ENCODE measurements at regions not wholly inside any gene's neighbourhood (a gene's known extent, or its start where the extent isn't known, plus 50 kb on each side); places are given as distances from the start of the nearest gene placed in this dataset.

- Histone ChIP-seq H3K36me3 (ENCODE audit: control insufficient read depth, insufficient read depth, low read length) (no peaks in the 10 kb centered on the region), H3K4me3 (ENCODE audit: low read depth, low read length) (no peak overlapping the region), H3K9me3 (no peaks in the 10 kb centered on the region), H3K27me3 (replicated peaks; ENCODE audit: control insufficient read depth, insufficient read depth, low read length) (no peaks in the 10 kb centered on the region), H3K4me1 (peaks cover 36% of the 10 kb centered on the region)
- peak overlapping the region; percentile 20 for H3K27ac Mint-ChIP-seq (ENCODE audit: unreplicated experiment)
- H3K4me1 Mint-ChIP-seq (ENCODE audit: low read depth, unreplicated experiment), result peaks cover 45% of the 10 kb centered on the region
- CTCF ChIA-PET, result no interaction called here
- TF ChIP-seq, protein P1, sequence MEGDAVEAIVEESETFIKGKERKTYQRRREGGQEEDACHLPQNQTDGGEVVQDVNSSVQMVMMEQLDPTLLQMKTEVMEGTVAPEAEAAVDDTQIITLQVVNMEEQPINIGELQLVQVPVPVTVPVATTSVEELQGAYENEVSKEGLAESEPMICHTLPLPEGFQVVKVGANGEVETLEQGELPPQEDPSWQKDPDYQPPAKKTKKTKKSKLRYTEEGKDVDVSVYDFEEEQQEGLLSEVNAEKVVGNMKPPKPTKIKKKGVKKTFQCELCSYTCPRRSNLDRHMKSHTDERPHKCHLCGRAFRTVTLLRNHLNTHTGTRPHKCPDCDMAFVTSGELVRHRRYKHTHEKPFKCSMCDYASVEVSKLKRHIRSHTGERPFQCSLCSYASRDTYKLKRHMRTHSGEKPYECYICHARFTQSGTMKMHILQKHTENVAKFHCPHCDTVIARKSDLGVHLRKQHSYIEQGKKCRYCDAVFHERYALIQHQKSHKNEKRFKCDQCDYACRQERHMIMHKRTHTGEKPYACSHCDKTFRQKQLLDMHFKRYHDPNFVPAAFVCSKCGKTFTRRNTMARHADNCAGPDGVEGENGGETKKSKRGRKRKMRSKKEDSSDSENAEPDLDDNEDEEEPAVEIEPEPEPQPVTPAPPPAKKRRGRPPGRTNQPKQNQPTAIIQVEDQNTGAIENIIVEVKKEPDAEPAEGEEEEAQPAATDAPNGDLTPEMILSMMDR (IDR thresholded peaks at IDR 0.05; ENCODE audit: insufficient read depth in 1 of 2, low read depth in 1 of 2, low read length in 1 of 2, severe bottlenecking in 1 of 2, unreplicated experiment in 1 of 2), result no peak
- no peaks in the 10 kb centered on the region for H3K27me3 Mint-ChIP-seq (ENCODE audit: insufficient read depth, unreplicated experiment)
- POLR2A ChIA-PET, result no interaction called here
- BruUV-seq (replicated peaks), result no TSS peak
- H3K36me3 Mint-ChIP-seq (ENCODE audit: insufficient read depth, unreplicated experiment), result peaks cover 4% of the 10 kb centered on the region
- DNase-seq, result no peak
- no peak overlapping the region for H3K4me3 Mint-ChIP-seq (ENCODE audit: unreplicated experiment)
- H3K9me3 Mint-ChIP-seq (ENCODE audit: unreplicated experiment), result peaks cover 8% of the 10 kb centered on the region
- intact Hi-C loops (cut with micrococcal nuclease; ENCODE audit: unreplicated experiment), result no loop called here
Observed at GRCh38 chr17:72452286-72453173, 331.7 kb downstream of the SOX9 start.

GRCh38 chr17:72454342-72454741, 333.5 kb downstream of the SOX9 start:
- peaks cover 8% of the 10 kb centered on the region for H3K9me3 Mint-ChIP-seq (ENCODE audit: unreplicated experiment)
- BruUV-seq (replicated peaks), result no TSS peak
- Histone ChIP-seq H3K36me3 (ENCODE audit: control insufficient read depth, insufficient read depth, low read length) (no peaks in the 10 kb centered on the region), H3K4me1 (peaks cover 24% of the 10 kb centered on the region), H3K27me3 (replicated peaks; ENCODE audit: control insufficient read depth, insufficient read depth, low read length) (no peaks in the 10 kb centered on the region), H3K9me3 (no peaks in the 10 kb centered on the region), H3K4me3 (ENCODE audit: low read depth, low read length) (no peak overlapping the region)
- H3K27ac Mint-ChIP-seq (ENCODE audit: unreplicated experiment), result no peak overlapping the region
- H3K36me3 Mint-ChIP-seq (ENCODE audit: insufficient read depth, unreplicated experiment), result peaks cover 14% of the 10 kb centered on the region
- peaks cover 37% of the 10 kb centered on the region for H3K4me1 Mint-ChIP-seq (ENCODE audit: low read depth, unreplicated experiment)
- no peak overlapping the region for H3K4me3 Mint-ChIP-seq (ENCODE audit: unreplicated experiment)
- H3K27me3 Mint-ChIP-seq (ENCODE audit: insufficient read depth, unreplicated experiment), result no peaks in the 10 kb centered on the region
- DNase-seq, result no peak
- ChIA-PET POLR2A (no interaction called here), CTCF (no interaction called here)
- intact Hi-C loops (cut with micrococcal nuclease; ENCODE audit: unreplicated experiment), result no loop called here
- TF ChIP-seq, protein P1 (IDR thresholded peaks at IDR 0.05; ENCODE audit: insufficient read depth in 1 of 2, low read depth in 1 of 2, low read length in 1 of 2, severe bottlenecking in 1 of 2, unreplicated experiment in 1 of 2), result no peak

GRCh38 chr17:72455562-72455961, 334.7 kb downstream of the SOX9 start:
- ChIA-PET CTCF (interaction anchor here (1.0 to 1.3 kb wide), 2 partner anchors 10 to 84 kb away, joined by 3 to 5 read pairs; no protein-coding TSS in a partner anchor), POLR2A (interaction anchor here (0.5 kb wide), 1 partner anchor 330 kb away, joined by 3 read pairs; no protein-coding TSS in a partner anchor)
- H3K36me3 Mint-ChIP-seq (ENCODE audit: insufficient read depth, unreplicated experiment), result peaks cover 14% of the 10 kb centered on the region
- intact Hi-C loops (cut with micrococcal nuclease; ENCODE audit: unreplicated experiment), result no loop called here
- no peak for DNase-seq
- peaks cover 23% of the 10 kb centered on the region for H3K4me1 ChIP-seq
- no TSS peak for BruUV-seq (replicated peaks)
- TF ChIP-seq, protein P1 (IDR thresholded peaks at IDR 0.05; ENCODE audit: insufficient read depth in 1 of 2, low read depth in 1 of 2, low read length in 1 of 2, severe bottlenecking in 1 of 2, unreplicated experiment in 1 of 2), result no peak
- no peaks in the 10 kb centered on the region for H3K9me3 ChIP-seq
- H3K9me3 Mint-ChIP-seq (ENCODE audit: unreplicated experiment), result peaks cover 3% of the 10 kb centered on the region
- no peaks in the 10 kb centered on the region for H3K36me3 ChIP-seq (ENCODE audit: control insufficient read depth, insufficient read depth, low read length)
- H3K4me3 ChIP-seq (ENCODE audit: low read depth, low read length), result no peak overlapping the region
- H3K4me1 Mint-ChIP-seq (ENCODE audit: low read depth, unreplicated experiment), result peaks cover 32% of the 10 kb centered on the region
- peak overlapping the region; percentile 71 for H3K27ac Mint-ChIP-seq (ENCODE audit: unreplicated experiment)
- no peak overlapping the region for H3K4me3 Mint-ChIP-seq (ENCODE audit: unreplicated experiment)
- H3K27me3 Mint-ChIP-seq (ENCODE audit: insufficient read depth, unreplicated experiment), result no peaks in the 10 kb centered on the region
- H3K27me3 ChIP-seq (replicated peaks; ENCODE audit: control insufficient read depth, insufficient read depth, low read length), result no peaks in the 10 kb centered on the region

Data from Caco-2 (cell line).